Stimulated activated CD4-positive, alpha-beta T cell treated with anti-CD3 and anti-CD28 coated beads, Interleukin-15, amount 100 ng/mL, for 24 hours (primary cell): ENCODE measurements at regions not wholly inside any gene's neighbourhood (a gene's known extent, or its start where the extent isn't known, plus 50 kb on each side); places are given as distances from the start of the nearest gene placed in this dataset.
"Not testable (repeated sequence)": the region's sequence is repeated elsewhere in the genome, so short reads cannot be mapped to it uniquely, and the experiment has no call there.

Experiments
- DNase-seq: peaks from one replicate; pipeline ENCODE4 v3.0.0-alpha.2; 2020

DNA sequence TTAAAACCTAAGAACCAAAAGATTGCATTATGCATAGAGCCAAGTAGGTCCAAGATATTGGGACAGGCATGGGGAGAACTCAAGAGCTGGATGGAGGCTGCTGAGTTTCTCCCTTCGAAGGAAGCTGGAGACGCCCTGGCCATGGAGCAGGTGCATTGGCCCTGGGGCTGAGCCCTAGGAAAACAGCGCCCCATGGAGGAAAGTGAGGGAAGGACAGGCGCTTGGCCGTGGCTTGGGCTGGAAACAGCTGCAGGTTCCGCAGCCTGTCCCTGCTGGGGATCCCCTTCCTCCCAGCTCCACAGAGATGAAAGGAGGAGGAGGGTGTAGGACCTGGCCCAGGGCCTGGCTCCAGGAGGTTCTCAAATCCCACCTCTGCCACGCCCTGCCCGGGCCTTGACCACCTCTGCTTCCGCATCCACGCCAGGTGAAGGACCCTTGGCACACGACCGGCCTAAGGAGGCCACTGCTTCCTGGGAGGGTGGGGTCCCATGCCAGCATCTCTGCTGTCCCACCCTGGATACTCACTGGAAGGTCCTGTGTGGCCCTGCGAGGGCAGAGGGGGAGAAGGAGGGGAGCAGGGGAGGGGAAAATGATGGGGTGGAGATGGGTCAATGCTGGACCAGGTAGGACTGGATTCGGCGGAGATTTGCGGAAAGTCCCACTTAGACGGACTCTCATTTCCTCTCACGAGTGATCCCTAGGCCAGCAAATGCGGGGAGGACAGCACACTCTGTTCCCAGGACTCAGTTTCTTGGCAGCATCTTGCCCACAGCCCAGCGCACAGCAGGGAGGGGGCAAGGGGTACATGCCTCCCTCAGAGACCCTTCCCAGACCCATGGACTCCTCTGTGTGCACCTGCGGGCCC lies 258.6 kb upstream of the TCERG1L start:
- DNase-seq, result no peak

DNA sequence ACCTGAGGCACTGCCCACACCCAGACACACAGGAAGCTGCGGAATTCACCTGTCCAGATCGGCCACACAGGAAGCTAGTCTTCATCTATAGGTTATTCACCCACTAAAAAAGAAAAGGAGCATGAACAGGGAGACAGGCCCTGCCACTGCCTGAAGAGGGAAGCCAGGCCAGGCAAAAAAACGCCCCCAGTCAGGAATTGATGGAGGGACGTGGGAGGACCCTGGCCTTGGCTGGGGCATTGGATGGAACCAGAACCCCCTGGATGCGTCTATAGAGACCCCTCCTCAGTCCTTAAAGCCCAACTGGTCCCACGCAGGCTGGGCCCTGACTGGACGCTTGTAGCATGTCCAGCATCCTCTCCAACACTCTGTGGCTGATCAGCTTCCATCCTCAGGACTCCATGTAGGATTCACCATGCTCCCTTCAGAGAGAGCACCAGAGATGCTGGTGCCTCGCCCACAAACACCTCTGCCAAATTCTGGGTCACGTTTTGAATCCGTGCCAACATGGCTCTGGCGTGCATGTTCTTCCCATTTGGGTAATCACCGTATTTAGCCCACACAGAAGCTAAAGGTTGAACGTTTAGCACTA lies 259.3 kb upstream of the TCERG1L start:
- DNase-seq, result no peak

GRCh38 chr10:131571346-131571745 lies 259.8 kb upstream of the TCERG1L start:
- no peak for DNase-seq

DNA sequence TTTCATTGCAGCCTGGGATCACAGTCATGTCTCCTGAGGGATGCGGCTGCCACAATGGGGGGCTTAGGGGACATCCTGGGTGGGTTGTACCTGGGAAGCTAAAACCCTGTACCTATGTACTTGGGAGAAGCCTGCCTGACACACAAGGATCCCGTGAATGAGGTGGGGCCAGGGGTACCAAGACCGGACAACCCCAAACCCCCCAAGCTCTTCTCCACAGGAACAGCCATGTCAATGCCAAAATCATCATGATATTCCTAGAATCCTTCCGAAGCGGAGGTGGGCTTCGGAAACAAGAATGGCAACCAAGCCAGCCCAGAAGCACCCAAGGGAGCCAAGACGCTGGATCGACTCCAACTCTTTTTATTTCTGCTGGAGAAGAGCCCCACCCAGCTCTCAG lies 260.3 kb upstream of the TCERG1L start:
- DNase-seq, result no peak

GRCh38 chr10:131573256-131573655 lies 261.7 kb upstream of the TCERG1L start:
- DNase-seq, result no peak

GRCh38 chr10:131573707-131574106 lies 262.2 kb upstream of the TCERG1L start:
- DNase-seq, result no peak

GRCh38 chr10:131574363-131574706 lies 262.8 kb upstream of the TCERG1L start:
- DNase-seq, result no peak

DNA sequence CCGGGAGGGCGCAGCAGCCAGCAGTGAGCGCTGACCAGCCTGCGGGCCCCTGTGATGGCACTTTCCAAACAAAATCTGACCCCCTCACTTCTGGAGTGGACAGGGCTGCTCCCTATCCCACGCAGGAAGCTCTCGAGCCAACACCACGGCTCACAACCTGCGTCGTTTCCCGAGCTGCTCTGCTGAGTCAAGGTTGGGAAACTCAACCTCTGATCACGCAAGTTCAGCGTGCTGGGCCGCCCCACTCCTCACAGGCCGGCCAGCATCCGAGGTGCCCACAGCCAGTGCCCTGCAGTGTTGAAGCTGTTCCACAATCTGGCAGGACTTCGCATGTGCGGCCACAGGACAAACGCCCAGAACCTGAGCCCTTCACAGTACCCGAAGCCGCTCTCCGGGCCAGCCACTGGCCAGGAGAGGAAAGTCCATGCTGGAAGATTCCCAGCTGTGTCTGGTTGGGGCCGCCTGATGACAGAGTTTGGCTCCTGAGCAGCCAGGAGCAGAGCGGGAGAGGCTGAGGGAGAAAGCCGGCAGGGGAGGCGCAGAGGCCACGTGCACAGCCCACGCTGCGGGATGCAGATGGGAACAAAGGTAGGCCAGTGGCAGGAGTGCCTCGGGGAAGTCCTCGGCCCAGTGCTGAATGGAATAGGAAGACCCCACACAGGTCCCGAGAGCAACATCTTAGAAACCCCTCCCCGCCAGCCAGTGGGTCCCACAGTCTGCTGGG lies 263.3 kb upstream of the TCERG1L start:
- DNase-seq, result no peak

- DNase-seq, result no peak
Measured at GRCh38 chr10:131575877-131576276, 264.4 kb upstream of the TCERG1L start.

DNA sequence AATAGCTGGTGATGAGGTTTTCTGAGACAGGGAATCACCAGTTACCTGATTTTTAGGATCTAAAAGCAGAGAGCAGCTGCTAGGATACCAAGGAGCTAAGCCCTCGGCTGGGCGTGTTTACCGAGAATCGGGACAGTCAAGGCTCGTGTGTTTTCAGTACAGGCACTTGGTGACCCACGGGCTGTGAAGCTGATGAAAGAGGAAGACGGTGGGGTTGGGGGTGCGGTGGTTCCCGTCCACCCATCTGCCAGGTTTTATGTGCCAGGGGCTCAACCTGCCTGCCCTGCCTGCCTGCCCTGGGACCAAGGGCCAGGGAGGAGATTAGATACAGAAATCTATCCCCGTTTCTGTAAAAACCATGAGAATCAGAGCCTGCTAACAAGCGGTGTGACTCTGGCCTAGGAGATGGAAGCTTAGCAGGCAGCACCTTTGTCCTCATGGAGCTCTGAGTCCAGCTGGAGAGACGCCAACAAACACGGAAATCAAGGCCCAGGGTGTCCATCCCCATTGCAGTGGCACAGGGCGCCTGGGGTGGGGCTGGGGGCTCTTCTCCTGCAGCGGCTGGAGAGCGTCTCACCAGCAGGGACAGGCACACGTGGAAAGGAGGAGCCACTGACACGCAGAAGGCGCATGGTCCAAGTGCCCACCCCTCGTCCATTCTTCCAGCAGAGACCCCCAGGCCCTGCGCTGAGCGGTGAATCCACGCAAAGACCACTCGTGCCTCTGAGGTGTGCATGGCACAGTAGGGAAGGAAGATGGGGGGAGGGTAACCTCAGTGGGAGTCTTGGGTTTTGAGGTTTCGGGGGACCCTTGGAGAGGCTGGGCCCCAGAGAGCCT lies 265.0 kb upstream of the TCERG1L start:
- no peak for DNase-seq

DNA sequence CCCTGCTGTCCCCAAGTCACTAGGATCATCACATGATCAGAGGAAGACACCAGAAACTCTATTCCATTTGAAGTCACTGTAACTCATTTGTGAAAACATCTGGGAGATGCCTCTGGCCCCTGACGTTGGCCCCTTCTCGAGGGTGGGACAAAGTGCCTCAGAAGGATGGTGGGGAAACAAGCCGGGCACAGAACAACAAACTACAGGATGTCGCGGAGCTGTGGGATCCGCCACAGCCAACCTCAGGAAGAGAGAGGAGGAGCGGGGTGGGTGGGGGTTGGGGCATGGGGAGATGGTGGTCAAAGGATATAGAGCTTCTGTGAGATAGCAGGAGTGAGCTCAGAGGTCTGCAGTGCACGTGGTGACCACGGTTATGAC lies 265.6 kb upstream of the TCERG1L start:
- no peak for DNase-seq

DNA sequence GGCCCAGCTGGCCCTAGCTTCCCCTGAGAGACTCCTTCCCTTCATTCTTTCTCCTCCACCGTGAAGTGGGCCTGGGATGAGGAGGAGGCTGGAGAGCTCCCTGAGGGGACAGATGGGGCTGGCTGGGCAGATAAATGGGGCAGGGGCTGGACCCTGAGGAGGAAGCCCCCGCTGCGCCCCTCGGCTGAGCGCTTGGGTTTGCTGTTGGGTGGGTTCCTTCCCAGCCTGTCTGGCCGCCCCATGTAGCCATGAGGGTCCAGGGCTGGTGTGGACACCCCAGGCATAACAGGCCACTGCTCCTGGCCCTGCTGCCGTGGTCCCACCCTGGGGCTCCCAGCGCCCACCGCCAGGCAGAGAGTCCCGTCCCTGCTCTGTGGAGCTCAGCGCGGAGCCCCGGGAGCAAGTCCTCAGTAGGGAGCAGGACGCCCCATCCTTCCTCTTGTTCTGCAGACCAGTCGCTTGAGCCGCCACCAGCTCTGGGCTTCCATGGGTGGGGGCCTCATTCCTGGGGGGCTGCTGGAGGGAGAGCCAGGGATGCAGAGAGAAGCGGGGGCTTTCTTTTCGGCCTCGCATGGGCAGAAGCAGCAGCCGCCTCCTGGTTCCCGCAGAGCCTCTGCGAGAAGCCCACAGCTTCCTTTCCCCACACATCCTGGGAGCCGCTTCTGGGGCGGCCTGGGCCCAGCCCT lies 266.4 kb upstream of the TCERG1L start:
- DNase-seq, result no peak

DNA sequence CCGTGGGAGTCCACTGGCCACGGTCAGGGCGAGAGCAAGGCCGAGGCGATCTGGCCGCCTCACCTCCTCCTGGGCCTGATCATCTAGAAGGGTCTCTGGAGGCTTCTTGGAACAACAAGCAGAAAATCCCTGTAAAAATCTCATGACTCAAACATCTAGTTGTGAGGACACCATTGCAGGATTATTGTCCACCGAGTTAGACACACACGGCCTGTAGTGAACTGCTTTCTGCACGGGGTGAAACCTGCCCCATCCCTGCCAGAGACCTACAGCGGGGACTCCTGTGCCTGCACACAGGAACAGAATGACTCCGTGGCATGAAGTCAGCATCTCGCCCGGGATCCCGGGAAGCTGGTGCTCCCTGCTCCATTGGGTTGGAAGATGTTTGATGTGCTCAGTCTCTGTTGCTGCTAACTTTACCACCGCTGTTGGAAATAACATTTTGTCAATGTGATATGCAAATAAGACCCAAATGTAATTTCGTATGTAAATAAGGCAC lies 267.0 kb upstream of the TCERG1L start:
- DNase-seq, result no peak

DNA sequence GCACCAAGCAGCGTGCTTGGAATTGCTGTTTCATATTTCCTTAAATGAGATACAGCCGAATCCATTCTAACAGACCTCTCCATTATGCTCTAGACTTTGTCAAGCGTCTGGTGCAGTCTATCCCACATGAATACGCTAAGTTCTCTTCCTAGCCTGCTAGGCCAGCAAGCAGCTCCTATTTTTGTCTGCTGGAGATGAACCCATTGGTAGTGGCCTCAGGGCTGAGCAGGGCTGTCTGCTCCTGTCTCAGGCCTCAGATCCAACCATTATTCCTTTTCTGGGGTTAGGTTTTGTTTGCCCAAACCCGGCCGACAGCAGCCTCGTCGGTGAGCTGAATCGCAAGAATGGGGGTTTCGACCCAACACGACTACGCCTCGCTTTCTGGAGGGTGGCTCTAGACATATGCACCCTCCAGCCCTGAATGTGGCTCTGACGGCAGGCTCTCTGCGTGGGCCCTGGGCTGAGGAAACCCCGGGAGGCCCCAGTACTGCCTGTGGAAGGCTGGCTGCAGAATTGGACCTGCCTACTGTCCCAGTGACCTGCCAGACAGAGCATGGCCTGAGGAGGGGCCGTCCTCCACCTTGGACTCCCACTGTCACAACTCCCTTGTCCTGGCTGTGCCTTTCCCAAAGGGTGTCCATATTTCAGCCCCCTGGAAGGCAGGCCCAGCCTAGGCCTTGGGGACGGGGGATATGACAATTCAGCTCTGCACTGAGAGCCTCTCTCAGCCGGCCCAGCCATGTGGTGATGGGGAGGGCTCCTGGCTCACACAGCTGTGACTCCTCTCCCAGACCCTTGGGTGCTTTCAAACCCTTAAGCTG lies 267.9 kb upstream of the TCERG1L start:
- no peak for DNase-seq

GRCh38 chr10:131580076-131580652 lies 268.6 kb upstream of the TCERG1L start:
- DNase-seq, result no peak

GRCh38 chr10:131580674-131581073 lies 269.2 kb upstream of the TCERG1L start:
- no peak for DNase-seq

DNA sequence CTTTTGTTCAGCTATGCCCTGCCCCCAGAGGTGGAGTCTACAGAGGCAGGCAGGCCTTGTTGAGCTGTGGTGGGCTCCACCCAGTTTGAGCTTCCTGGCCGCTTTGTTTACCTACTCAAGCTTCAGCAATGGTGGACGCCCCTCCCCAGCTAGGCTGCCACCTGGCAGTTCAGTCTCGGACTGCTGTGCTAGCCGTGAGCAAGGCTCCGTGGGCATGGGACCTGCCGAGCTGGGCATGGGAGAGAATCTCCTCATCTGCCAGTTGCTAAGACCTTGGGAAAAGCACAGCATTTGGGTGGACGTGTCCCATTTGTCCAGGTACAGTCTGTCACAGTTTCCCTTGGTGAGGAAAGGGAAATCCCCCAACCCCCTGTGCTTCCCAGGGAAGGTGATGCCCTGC lies 270.0 kb upstream of the TCERG1L start:
- DNase-seq, result not testable (repeated sequence)

DNA sequence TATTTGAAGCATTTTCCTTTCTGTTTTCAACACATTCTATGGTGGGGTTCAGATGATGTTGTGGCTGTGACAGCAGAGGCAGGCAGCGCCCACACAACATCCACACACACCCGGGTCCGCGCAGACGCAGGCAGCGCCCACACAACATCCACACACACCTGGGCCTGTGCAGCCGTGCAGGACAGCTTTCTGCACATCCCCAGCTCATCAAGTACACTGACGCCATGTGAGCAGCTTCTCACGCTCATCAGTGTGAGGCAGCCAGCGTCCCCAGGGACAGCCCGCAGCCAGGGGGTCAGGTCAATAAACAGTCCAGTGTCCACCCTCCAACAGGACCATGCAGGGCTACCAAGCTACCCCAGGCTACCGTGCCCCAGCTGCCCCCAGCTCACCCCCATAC lies 272.8 kb upstream of the TCERG1L start:
- DNase-seq, result no peak

- no peak for DNase-seq
Measured at GRCh38 chr10:131585761-131586160, 274.2 kb upstream of the TCERG1L start.

- no peak for DNase-seq
Measured at GRCh38 chr10:131586958-131587357, 275.4 kb upstream of the TCERG1L start.
